Prostate gland (tissue), 2 donors: ENCODE measurements at regions not wholly inside any gene's neighbourhood (a gene's known extent, or its start where the extent isn't known, plus 50 kb on each side); places are given as distances from the start of the nearest gene placed in this dataset.
"Not testable (repeated sequence)": the region's sequence is repeated elsewhere in the genome, so short reads cannot be mapped to it uniquely, and the experiment has no call there.

Source experiments
- DNase-seq: peaks from one replicate; pipeline ENCODE4 v3.0.0-alpha.2; 2019; ENCODE audit warnings: low spot score
- H3K27ac ChIP-seq, 2 donors: fragments of 200-600 bp; sonication (generic); 2 replicates each; pipeline ENCODE4 v1.5.1; 2017 to 2019
- H3K27me3 ChIP-seq: fragments of 200-600 bp; sonication (generic); replicated peaks from 2 replicates; pipeline ENCODE4 v1.5.1; 2019; ENCODE audit not compliant: insufficient read depth
- H3K36me3 ChIP-seq, 2 donors: fragments of 200-600 bp; sonication (generic); 1 replicate in 1 of 2; 2 replicates in 1 of 2; pipeline versions ENCODE4 v1.5.1 to v1.8.1; 2017 to 2019
- H3K4me1 ChIP-seq: fragments of 200-600 bp; sonication (generic); replicated peaks from 2 replicates; pipeline ENCODE4 v1.5.1; 2019
- H3K4me3 ChIP-seq, 2 donors: fragments of 200-600 bp; sonication (generic); 2 replicates each; pipeline ENCODE4 v1.5.1; 2017 to 2019
- H3K9me3 ChIP-seq: fragments of 200-600 bp; sonication (generic); 2 replicates; pipeline ENCODE4 v1.5.1; 2017
- CTCF ChIP-seq, 4 experiments: fragments of 200-600 bp in 2 of 4; fragments of 450-650 bp in 2 of 4; sonication (generic) in 2 of 4; IDR thresholded peaks; 1 replicate in 3 of 4; 2 replicates in 1 of 4; pipeline ENCODE4 v1.5.1; 2016 to 2019; ENCODE audit warnings: antibody characterized with exemption in 4 of 4, mild to moderate bottlenecking in 2 of 4, moderate library complexity in 2 of 4
- POLR2A ChIP-seq: fragments of 450-650 bp; IDR thresholded peaks from one replicate; pipeline ENCODE4 v1.6.1; 2016; ENCODE audit warnings: antibody characterized with exemption, mild to moderate bottlenecking
- POLR2AphosphoS5 ChIP-seq: sonication (generic); formaldehyde crosslinking; IDR thresholded peaks from one replicate; pipeline ENCODE4 v1.6.1; 2017; ENCODE audit warnings: antibody characterized with exemption
- WGBS: methylation state at CpG from one replicate; pipeline ENCODE4 v1.1.5; 2018; 5-methylcytosine and 5-hydroxymethylcytosine counted together
- intact Hi-C: fragments of 100-400 bp; cut with DNase I; formaldehyde crosslinking; loops from one replicate; pipeline ENCODE4 v1.14.2; 2022

- Histone ChIP-seq H3K4me3 (no peak overlapping the region), H3K4me1 (no peaks in the 10 kb centered on the region), H3K36me3 (no peaks in the 10 kb centered on the region), H3K9me3 (no peaks in the 10 kb centered on the region), H3K27me3 (no peaks in the 10 kb centered on the region), H3K27ac (no peak overlapping the region)
- WGBS, result 88% methylated on average over 8 of the region's 8 CpGs
- DNase-seq, result no peak
- TF ChIP-seq CTCF (IDR thresholded peaks at IDR 0.05) (no peak), POLR2A (no peak), POLR2AphosphoS5 (no peak)
- intact Hi-C loops, result no loop called here
Observed at GRCh38 chr14:80298491-80299017, 87.2 kb upstream of the DIO2 start.

GRCh38 chr14:80291101-80291500 is 79.8 kb upstream of the DIO2 start:
- Histone ChIP-seq H3K4me3 (no peak overlapping the region), H3K36me3 (no peaks in the 10 kb centered on the region), H3K9me3 (no peaks in the 10 kb centered on the region), H3K4me1 (no peaks in the 10 kb centered on the region), H3K27ac (no peak overlapping the region), H3K27me3 (no peaks in the 10 kb centered on the region)
- 55% methylated on average over 1 of the region's 1 CpG for WGBS
- intact Hi-C loops, result no loop called here
- no peak for DNase-seq
- TF ChIP-seq POLR2AphosphoS5 (no peak), POLR2A (no peak)

- not testable (repeated sequence) for H3K36me3 ChIP-seq, DNase-seq
- WGBS, result 94% methylated on average over 27 of the region's 27 CpGs
Observed at GRCh38 chr14:80286744-80287143, 75.4 kb upstream of the DIO2 start.

GRCh38 chr14:80278293-80279023 is 67.2 kb upstream of the DIO2 start:
- TF ChIP-seq POLR2AphosphoS5 (no peak), CTCF (IDR thresholded peaks at IDR 0.05) (no peak), POLR2A (no peak)
- Histone ChIP-seq H3K4me1 (no peaks in the 10 kb centered on the region), H3K4me3 (no peak overlapping the region), H3K9me3 (no peaks in the 10 kb centered on the region), H3K36me3 (no peaks in the 10 kb centered on the region), H3K27me3 (no peaks in the 10 kb centered on the region), H3K27ac (no peak overlapping the region)
- intact Hi-C loops, result no loop called here
- 76% methylated on average over 2 of the region's 2 CpGs for WGBS
- no peak for DNase-seq

More at GRCh38 chr14:80286744-80287143, 75.4 kb upstream of the DIO2 start:
- H3K27me3 ChIP-seq, H3K4me1 ChIP-seq, H3K27ac ChIP-seq, H3K9me3 ChIP-seq, intact Hi-C loops, H3K4me3 ChIP-seq: not testable (repeated sequence)

- Histone ChIP-seq H3K4me1 (no peaks in the 10 kb centered on the region), H3K27ac (no peak overlapping the region), H3K36me3 (no peaks in the 10 kb centered on the region), H3K27me3 (no peaks in the 10 kb centered on the region), H3K9me3 (no peaks in the 10 kb centered on the region), H3K4me3 (no peak overlapping the region)
- 76% methylated on average over 3 of the region's 3 CpGs for WGBS
- DNase-seq, result no peak
- intact Hi-C loops, result no loop called here
- TF ChIP-seq CTCF (IDR thresholded peaks at IDR 0.05) (no peak), POLR2AphosphoS5 (no peak), POLR2A (no peak)
Observed at GRCh38 chr14:80275208-80275850, 64.0 kb upstream of the DIO2 start.

- H3K4me1 ChIP-seq, H3K36me3 ChIP-seq, DNase-seq, H3K4me3 ChIP-seq, H3K27me3 ChIP-seq, H3K27ac ChIP-seq, H3K9me3 ChIP-seq, intact Hi-C loops: not testable (repeated sequence)
- whole genome bisulfite sequencing, result 99% methylated on average over 2 of the region's 2 CpGs
Observed at GRCh38 chr14:80274310-80274709, 63.0 kb upstream of the DIO2 start.
